ENCODE measurements at regions not wholly inside any gene's neighbourhood (a gene's known extent, or its start where the extent isn't known, plus 50 kb on each side); places are given as distances from the start of the nearest gene placed in this dataset.

GRCh38 chr1:81410941-81411340, 389.8 kb upstream of the ADGRL2 start:
- Histone ChIP-seq H3K4me3 (replicated peaks in 1 of 3; ENCODE audit: low read depth in 2 of 3, low read length in 3 of 3) (no peak overlapping the region), H3K79me2 (ENCODE audit: insufficient read depth, low read length) (no peaks in the 10 kb centered on the region), H3K27ac (ENCODE audit: low read depth in 1 of 2, low read length in 2 of 2) (no peak overlapping the region), H2AFZ (ENCODE audit: insufficient read depth, low read depth, low read length, poor library complexity, severe bottlenecking) (no peak overlapping the region), H3K27me3 (ENCODE audit: control insufficient read depth in 2 of 2, insufficient read depth in 2 of 2, low read length in 2 of 2) (no peaks in the 10 kb centered on the region), H4K20me1 (ENCODE audit: insufficient read depth, low read length) (no peaks in the 10 kb centered on the region), H3K9me3 (replicated peaks in 1 of 2; ENCODE audit: control insufficient read depth in 1 of 2, insufficient read depth in 1 of 2, low read length in 2 of 2) (no peaks in the 10 kb centered on the region), H3K4me2 (replicated peaks; ENCODE audit: extremely low read depth, low read length, poor library complexity, severe bottlenecking) (no peak overlapping the region), H3K4me1 (ENCODE audit: control insufficient read depth in 1 of 2, insufficient read depth in 2 of 2, low read length in 2 of 2) (peaks cover 0 to 4% of the 10 kb centered on the region in 2 donors), H3K36me3 (replicated peaks in 1 of 2; ENCODE audit: control insufficient read depth in 1 of 2, insufficient read depth in 2 of 2, low read length in 2 of 2) (no peaks in the 10 kb centered on the region), H3K9ac (ENCODE audit: insufficient read depth, low read length, poor library complexity, severe bottlenecking) (no peak overlapping the region)
- H3K9me3 Mint-ChIP-seq = peaks cover 0 to 4% (median 0%) of the 10 kb centered on the region in 7 donors
- no peak overlapping the region for H3K4me3 Mint-ChIP-seq
- intact Hi-C loops (cut with micrococcal nuclease) = no loop called here
- H3K36me3 Mint-ChIP-seq = no peaks in the 10 kb centered on the region
- H3K4me1 Mint-ChIP-seq = peaks cover 24% of the 10 kb centered on the region
- H3K27me3 Mint-ChIP-seq (ENCODE audit: low read depth in 3 of 3) = no peaks in the 10 kb centered on the region
- no peak for TF ChIP-seq CTCF (IDR thresholded peaks at IDR 0.05)
- no CpG with 5 or more reads among the region's 3 CpGs for WGBS (ENCODE audit: insufficient coverage)
- DNase-seq = no peak
- H3K27ac Mint-ChIP-seq = no peak overlapping the region

- no peak overlapping the region for H2AFZ ChIP-seq (ENCODE audit: insufficient read depth, low read depth, low read length, poor library complexity, severe bottlenecking)
- H3K9me3 ChIP-seq (replicated peaks in 1 of 2; ENCODE audit: control insufficient read depth in 1 of 2, insufficient read depth in 1 of 2, low read length in 2 of 2) = no peaks in the 10 kb centered on the region
- H4K20me1 ChIP-seq (ENCODE audit: insufficient read depth, low read length) = no peaks in the 10 kb centered on the region
- Mint-ChIP-seq H3K4me3 (no peak overlapping the region), H3K4me1 (peaks cover 25% of the 10 kb centered on the region), H3K27me3 (ENCODE audit: low read depth in 3 of 3) (no peaks in the 10 kb centered on the region), H3K27ac (no peak overlapping the region), H3K36me3 (no peaks in the 10 kb centered on the region), H3K9me3 (peaks cover 0 to 4% (median 0%) of the 10 kb centered on the region in 7 donors)
- no peak overlapping the region for H3K4me3 ChIP-seq (replicated peaks in 1 of 3; ENCODE audit: low read depth in 2 of 3, low read length in 3 of 3)
- H3K4me1 ChIP-seq (ENCODE audit: control insufficient read depth in 1 of 2, insufficient read depth in 2 of 2, low read length in 2 of 2) = peaks cover 0 to 4% of the 10 kb centered on the region in 2 donors
- no peak overlapping the region for H3K27ac ChIP-seq (ENCODE audit: low read depth in 1 of 2, low read length in 2 of 2)
- WGBS (ENCODE audit: insufficient coverage) = no CpG with 5 or more reads among the region's 1 CpG
- H3K4me2 ChIP-seq (replicated peaks; ENCODE audit: extremely low read depth, low read length, poor library complexity, severe bottlenecking) = no peak overlapping the region
- intact Hi-C loops (cut with micrococcal nuclease) = no loop called here
- no peaks in the 10 kb centered on the region for H3K27me3 ChIP-seq (ENCODE audit: control insufficient read depth in 2 of 2, insufficient read depth in 2 of 2, low read length in 2 of 2)
- no peak overlapping the region for H3K9ac ChIP-seq (ENCODE audit: insufficient read depth, low read length, poor library complexity, severe bottlenecking)
- TF ChIP-seq CTCF (IDR thresholded peaks at IDR 0.05) = no peak
- no peaks in the 10 kb centered on the region for H3K36me3 ChIP-seq (replicated peaks in 1 of 2; ENCODE audit: control insufficient read depth in 1 of 2, insufficient read depth in 2 of 2, low read length in 2 of 2)
- no peak for DNase-seq
- H3K79me2 ChIP-seq (ENCODE audit: insufficient read depth, low read length) = no peaks in the 10 kb centered on the region
Observed at GRCh38 chr1:81410351-81410750, 390.4 kb upstream of the ADGRL2 start.
